ENCODE measurements at regions not wholly inside any gene's neighbourhood (a gene's known extent, or its start where the extent isn't known, plus 50 kb on each side); places are given as distances from the start of the nearest gene placed in this dataset.

DNA sequence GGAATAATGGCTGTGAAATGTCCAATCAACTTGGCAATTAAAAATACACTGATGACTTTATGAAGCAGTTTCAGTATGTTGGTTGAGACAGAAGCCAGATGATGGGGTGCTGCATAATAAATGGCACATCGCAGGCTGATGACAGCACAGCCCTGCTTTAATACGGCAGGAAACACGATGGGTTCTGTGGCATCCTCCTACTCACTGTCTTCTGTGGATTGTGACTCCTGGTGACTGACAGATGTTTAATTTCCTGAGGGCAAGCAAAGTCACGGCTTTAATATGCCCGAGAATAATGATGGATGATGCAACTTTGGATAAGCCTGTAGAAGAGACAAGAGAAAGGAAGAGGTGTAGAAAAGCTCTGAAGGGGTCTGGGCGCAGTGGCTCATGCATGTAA is 295.4 kb downstream of the TRIML1 start:
- TF ChIP-seq, protein P1, sequence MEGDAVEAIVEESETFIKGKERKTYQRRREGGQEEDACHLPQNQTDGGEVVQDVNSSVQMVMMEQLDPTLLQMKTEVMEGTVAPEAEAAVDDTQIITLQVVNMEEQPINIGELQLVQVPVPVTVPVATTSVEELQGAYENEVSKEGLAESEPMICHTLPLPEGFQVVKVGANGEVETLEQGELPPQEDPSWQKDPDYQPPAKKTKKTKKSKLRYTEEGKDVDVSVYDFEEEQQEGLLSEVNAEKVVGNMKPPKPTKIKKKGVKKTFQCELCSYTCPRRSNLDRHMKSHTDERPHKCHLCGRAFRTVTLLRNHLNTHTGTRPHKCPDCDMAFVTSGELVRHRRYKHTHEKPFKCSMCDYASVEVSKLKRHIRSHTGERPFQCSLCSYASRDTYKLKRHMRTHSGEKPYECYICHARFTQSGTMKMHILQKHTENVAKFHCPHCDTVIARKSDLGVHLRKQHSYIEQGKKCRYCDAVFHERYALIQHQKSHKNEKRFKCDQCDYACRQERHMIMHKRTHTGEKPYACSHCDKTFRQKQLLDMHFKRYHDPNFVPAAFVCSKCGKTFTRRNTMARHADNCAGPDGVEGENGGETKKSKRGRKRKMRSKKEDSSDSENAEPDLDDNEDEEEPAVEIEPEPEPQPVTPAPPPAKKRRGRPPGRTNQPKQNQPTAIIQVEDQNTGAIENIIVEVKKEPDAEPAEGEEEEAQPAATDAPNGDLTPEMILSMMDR (IDR thresholded peaks at IDR 0.05) = no peak
- no peak for TF ChIP-seq POLR2A (IDR thresholded peaks at IDR 0.05)
